Stimulated activated CD4-positive, alpha-beta T cell treated with anti-CD3 and anti-CD28 coated beads, TNF-alpha, amount 100 ng/mL, for 24 hours (primary cell): ENCODE measurements at regions not wholly inside any gene's neighbourhood (a gene's known extent, or its start where the extent isn't known, plus 50 kb on each side); places are given as distances from the start of the nearest gene placed in this dataset.
"Not testable (repeated sequence)": the region's sequence is repeated elsewhere in the genome, so short reads cannot be mapped to it uniquely, and the experiment has no call there.

Source experiments
- DNase-seq, 3 experiments: peaks; one replicate each; pipeline ENCODE4 v3.0.0-alpha.2; 2020; ENCODE audit warnings: low read depth in 3 of 3

- no peak for DNase-seq
Measured at GRCh38 chr10:65342245-65342644, 1583.6 kb upstream of the LRRTM3 start.

DNA sequence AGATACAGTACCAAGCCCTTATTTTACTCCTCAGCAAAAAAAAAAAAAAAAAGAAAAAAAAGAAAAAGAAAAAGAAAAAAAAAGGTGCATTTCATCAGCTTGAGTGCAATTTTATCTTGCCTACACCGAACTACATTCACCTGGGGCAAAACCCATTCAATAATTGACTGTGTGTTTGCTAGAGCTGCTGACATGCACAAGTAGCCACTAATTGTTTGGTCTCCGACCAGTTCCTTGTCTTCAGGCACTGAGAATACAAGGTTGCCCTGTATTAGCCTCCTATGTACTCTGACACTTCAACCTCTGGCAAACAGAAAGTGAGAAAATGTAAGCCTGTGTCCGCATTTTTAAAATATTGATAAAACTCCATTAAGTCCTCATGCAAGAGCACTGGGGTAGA is 1579.4 kb upstream of the LRRTM3 start:
- DNase-seq, result no peak

DNA sequence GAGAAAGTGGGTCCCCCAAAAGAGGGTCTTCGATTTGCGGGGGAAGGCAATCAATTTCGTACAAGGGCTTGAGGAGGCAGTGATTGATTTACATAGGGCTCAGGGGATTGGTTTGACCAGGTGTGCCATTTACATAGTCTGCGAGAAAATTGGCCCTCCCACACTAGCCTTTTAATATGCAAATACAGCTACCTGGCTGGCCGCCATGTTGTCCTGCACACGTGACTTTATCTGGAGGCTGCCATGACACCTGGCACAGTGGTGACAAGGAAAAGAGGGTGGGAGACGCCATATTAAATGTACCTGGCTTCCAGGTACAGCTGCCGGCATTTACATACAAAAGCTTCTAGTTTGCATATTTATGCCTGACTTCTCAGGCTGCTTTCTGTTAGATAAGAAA is 1577.2 kb upstream of the LRRTM3 start:
- no peak for DNase-seq

DNA sequence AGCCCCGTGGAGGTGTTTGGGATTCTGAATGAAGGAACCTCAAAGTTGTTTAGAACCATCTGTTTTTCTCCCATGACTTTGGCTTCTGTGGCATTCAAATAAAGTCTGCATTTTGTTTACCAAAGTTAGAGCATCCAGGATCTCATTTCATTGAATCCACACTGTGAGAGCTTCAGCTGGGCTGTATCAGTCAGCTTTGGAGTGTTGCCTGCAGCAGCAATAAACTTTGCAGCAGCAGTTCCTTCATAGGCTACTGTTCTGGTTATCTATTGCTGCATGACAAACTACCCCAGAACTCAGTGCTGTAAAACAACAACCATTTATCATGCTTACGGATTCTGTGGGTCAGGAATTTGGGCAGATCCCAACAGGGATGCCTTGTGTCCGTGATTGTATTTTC is 1575.2 kb upstream of the LRRTM3 start:
- no peak for DNase-seq

GRCh38 chr10:65355141-65355680 is 1570.6 kb upstream of the LRRTM3 start:
- no peak for DNase-seq

DNA sequence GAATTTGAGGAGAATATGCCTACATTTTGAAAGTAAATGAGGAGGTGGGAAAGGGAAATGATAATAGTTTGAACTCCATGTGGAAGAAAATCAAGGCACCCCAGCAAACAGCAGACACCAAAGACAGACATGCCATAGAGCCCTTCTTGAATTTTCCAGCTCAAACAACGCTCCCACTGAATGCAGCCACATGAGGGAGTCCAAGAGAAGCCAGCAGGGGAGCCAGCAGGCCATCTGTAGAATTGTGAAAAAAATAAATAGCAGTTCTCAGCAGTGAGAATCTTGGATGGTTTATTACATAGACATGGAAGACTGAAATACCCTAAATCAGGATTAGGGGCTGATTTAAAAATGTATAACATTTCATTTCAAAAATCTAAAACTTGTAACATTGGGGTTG is 1567.3 kb upstream of the LRRTM3 start:
- no peak for DNase-seq

DNA sequence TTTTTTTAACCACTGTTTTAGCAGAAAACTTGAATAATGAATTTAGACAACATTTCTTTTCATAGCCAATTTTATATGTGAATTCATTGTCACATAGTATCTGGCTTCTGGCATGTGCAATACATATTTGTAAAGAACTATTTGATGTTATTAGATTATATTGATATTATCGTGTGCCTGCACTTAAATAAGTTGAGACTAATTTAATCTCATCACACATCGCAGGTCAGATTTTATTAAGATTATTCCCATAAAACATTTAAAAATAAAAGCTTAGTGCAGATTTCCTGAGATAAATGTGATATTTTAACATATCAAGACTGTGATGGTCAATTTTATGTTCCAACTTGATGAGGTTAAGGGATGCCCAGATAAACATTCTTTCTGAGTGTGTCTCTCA is 1565.3 kb upstream of the LRRTM3 start:
- no peak for DNase-seq

- DNase-seq, result no peak
Measured at GRCh38 chr10:65365878-65366277, 1560.0 kb upstream of the LRRTM3 start.

DNA sequence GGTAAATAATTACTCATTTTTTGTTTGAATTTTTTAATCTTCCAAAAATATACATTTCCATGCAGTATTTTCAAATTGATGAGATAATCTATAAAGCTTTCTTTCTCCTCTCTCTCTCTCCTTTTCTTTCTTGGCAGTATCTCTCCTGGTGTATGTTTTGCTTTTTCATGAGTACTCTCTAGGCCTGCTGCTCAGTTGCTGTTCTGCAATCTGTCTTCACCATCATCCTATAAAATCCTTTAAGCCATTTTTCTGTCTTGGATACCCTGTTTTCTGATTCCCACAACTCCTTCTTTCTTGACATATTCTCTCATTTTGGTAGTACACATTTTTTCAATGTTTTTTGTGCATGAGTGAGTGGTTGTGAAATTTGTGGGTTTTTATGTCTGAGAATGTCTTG is 1558.1 kb upstream of the LRRTM3 start:
- DNase-seq, result no peak

DNA sequence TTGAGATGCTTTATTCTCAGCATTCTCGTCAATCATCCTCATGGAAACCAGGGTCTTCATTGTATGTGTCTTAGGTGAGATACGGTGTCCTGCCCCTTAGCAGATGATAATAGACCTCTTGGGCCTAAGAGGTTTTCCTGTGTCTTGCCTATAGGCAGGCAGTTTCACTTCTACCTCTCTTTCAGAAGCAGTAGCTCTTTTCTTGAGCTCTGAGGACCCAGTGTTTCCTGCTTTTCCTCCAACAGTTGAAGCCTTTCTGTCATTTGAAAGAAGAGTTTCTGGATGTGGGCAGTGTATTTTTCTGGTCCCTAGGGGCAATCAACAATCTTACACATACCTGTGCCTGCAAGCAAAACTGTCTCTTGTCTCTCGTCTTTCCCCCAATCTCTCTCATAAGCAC is 1550.3 kb upstream of the LRRTM3 start:
- no peak for DNase-seq

- no peak for DNase-seq
Measured at GRCh38 chr10:65377687-65378086, 1548.1 kb upstream of the LRRTM3 start.

GRCh38 chr10:65394502-65395297 is 1531.1 kb upstream of the LRRTM3 start:
- no peak for DNase-seq

DNA sequence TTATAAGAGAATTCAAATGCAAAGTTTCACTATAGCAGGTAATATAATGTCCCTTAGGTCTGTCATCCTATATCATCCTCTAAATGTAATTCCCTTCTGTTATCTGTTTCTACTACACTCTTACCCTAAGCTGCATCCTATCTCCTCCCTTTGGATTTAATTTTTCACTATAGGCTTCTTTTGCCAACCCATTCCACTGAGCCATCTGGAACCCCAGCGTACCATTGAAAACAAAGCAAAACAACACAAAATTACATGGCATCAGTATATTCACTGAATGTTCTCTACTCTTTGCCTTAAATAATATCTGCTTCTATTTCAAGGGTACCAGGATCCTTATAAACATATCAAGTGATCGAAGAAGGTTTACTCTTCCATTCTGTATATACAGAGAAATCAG is 1530.2 kb upstream of the LRRTM3 start:
- no peak for DNase-seq

DNA sequence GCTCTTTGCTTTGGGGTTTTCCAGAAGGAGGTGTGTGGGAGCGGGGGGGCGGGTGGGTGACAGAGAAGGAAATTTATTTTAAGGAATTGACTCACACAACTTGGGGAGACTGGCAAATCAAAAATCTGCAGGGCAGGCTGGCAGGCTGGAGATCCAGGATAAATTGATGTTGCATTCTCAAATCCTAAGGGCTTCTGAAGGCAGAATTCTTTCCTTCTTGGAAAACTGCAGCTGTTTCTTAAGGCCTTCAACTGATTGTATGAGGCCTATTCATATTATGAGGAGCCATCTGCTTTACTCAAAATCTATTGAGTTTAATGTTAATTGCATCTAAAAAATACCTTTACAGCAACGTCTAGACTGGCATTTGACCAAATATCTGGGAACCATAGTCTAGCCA is 1528.8 kb upstream of the LRRTM3 start:
- DNase-seq, result no peak

DNA sequence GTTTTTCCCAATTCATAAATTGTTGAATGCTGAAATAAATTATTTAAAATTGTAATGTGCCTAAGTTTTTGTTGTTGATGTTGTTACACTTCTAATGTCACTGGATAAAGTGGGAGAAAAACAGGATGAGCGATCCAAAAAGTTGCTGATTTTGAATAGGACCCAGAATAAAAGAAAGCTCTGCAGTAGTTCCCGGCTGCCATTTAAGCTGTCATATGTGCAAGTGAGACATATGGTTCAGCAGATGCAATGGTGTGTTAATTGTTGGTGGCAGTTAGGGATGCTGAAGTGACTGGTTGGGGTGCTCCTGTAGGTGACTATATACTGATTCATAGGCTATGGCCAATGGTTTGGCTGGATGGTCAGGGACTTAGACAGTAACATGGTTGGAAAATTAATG is 1517.4 kb upstream of the LRRTM3 start:
- no peak for DNase-seq

- no peak for DNase-seq
Measured at GRCh38 chr10:65413001-65413400, 1512.8 kb upstream of the LRRTM3 start.

DNA sequence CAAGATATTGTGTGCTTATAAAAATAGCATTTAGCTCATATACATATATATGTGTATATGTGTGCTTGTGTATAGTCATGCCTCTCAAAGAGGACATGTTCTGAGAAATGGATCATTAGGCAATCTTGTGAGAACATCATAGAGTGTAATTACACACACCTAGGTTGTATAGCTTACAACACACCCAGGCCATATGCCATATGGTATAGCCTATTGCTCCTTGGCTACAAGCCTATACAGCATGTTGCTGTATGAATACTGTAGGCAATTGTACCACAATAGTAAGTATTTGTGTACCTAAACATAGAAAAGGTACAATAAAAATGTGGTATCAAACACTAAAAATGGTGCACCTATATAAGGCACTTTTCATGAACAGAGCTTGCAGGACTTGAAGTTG is 1510.5 kb upstream of the LRRTM3 start:
- no peak for DNase-seq

DNA sequence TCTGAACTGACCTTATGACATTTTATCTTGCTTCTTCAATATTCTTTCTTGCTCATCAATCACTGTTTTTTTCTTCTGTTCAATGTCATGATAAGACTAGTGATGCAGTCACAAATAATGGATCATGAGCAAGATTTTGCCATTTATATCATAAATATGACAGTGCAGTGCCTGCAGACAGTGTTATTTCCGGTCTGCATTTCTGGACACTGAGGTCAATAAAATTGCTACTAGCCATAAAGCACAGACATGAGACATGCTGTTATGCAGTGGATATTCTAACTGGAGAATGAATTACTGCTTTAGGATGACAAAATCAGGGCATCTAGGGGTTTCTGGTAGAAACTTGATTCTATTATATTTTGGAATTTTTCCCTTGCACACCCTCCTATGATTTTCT is 1509.7 kb upstream of the LRRTM3 start:
- no peak for DNase-seq

GRCh38 chr10:65419629-65420028 is 1506.2 kb upstream of the LRRTM3 start:
- DNase-seq, result no peak

- no peak for DNase-seq
Measured at GRCh38 chr10:65423043-65423442, 1502.8 kb upstream of the LRRTM3 start.

GRCh38 chr10:65429381-65429780 is 1496.5 kb upstream of the LRRTM3 start:
- not testable (repeated sequence) for DNase-seq

DNA sequence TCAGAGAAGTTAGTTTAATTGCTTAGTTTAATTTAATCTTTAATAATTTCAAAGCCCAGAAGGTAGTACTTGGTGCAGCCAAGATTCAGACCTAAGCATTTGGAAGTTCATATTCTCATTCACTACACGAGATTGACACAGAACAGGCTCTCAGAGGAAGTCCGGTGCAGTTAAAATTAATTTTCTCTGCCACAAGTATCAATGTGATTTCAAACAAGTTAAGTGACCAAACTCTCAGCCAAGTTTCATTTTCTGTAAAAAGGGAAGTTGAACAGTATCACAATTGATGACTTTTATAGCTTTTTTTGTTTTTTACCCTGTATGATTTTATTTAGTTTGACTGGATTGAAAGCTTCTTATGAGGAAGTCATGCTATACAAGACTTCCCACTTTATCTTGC is 1494.9 kb upstream of the LRRTM3 start:
- DNase-seq, result no peak

- DNase-seq, result no peak
Measured at GRCh38 chr10:65470986-65471385, 1454.8 kb upstream of the LRRTM3 start.

- DNase-seq, result no peak
Measured at GRCh38 chr10:65482848-65483247, 1443.0 kb upstream of the LRRTM3 start.
